HEK293 (cell line): ENCODE measurements at regions not wholly inside any gene's neighbourhood (a gene's known extent, or its start where the extent isn't known, plus 50 kb on each side); places are given as distances from the start of the nearest gene placed in this dataset.

ENCODE experiments used
- CTCF ChIA-PET: fragments of 350-600 bp; formaldehyde crosslinking; extraction: SDS; loops from one replicate; lab custom pipeline; 2021; ENCODE audit warnings: antibody characterized with exemption; lab: Yijun Ruan, JAX
- POLR2A ChIA-PET: fragments of 300-600 bp; formaldehyde crosslinking; extraction: SDS; loops from one replicate; lab custom pipeline; 2020; ENCODE audit warnings: antibody characterized with exemption, inconsistent platforms; lab: Yijun Ruan, JAX
- H3K27ac ChIP-seq: fragments of 200-500 bp; sonication (Bioruptor generic); 2 replicates; pipeline ENCODE4 v1.5.1; 2014; ENCODE audit warnings: low read depth, low read length, control low read depth, inconsistent platforms; ENCODE audit errors: extremely low read depth
- H3K36me3 ChIP-seq, 2 experiments: fragments of 200-500 bp in 1 of 2; sonication (Bioruptor generic) in 1 of 2; 1 replicate in 1 of 2; 2 replicates in 1 of 2; pipeline ENCODE4 v1.5.1; 2014 to 2017; ENCODE audit warnings: inconsistent platforms in 2 of 2, low read length in 2 of 2; ENCODE audit not compliant: control insufficient read depth in 2 of 2, insufficient read depth in 1 of 2
- H3K4me1 ChIP-seq: fragments of 200-500 bp; sonication (Bioruptor generic); 2 replicates; pipeline ENCODE4 v1.5.1; 2014; ENCODE audit warnings: mild to moderate bottlenecking, low read length, inconsistent platforms; ENCODE audit not compliant: control insufficient read depth, insufficient read depth
- H3K4me3 ChIP-seq: 2 replicates; pipeline ENCODE4 v1.5.1; 2011; ENCODE audit warnings: low read depth, mild to moderate bottlenecking, control low read depth, low read length, moderate library complexity
- H3K9me3 ChIP-seq: fragments of 200-500 bp; sonication (Bioruptor generic); 2 replicates; pipeline ENCODE4 v1.5.1; 2014; ENCODE audit warnings: low read depth, low read length, inconsistent platforms; ENCODE audit not compliant: control insufficient read depth, insufficient read depth
- ATF2 ChIP-seq: fragments of 450-650 bp; formaldehyde crosslinking; IDR thresholded peaks from 2 replicates; pipeline ENCODE4 v1.5.1; 2016; ENCODE audit warnings: missing biosample characterization, missing genetic modification characterization, low read depth
- GLIS1 ChIP-seq: fragments of 450-650 bp; formaldehyde crosslinking; IDR thresholded peaks from 2 replicates; pipeline ENCODE4 v1.5.1; 2016; ENCODE audit warnings: missing biosample characterization, missing genetic modification characterization
- HOXD13 ChIP-seq: sonication (generic); formaldehyde crosslinking; IDR thresholded peaks from 2 replicates; pipeline ENCODE4 v1.8.0; 2022; ENCODE audit warnings: missing genetic modification reagents, borderline replicate concordance
- KLF7 ChIP-seq: fragments of 450-650 bp; formaldehyde crosslinking; IDR thresholded peaks from 2 replicates; pipeline ENCODE4 v1.5.1; 2016; ENCODE audit warnings: missing biosample characterization, missing genetic modification characterization, borderline replicate concordance
- SETDB1 ChIP-seq: IDR thresholded peaks from one replicate; pipeline ENCODE4 v1.6.1; 2017; ENCODE audit warnings: mild to moderate bottlenecking, low read length, moderate library complexity, mixed read lengths; ENCODE audit not compliant: insufficient read length
- WT1 ChIP-seq: fragments of 450-650 bp; formaldehyde crosslinking; IDR thresholded peaks from 2 replicates; pipeline ENCODE4 v1.5.1; 2016; ENCODE audit warnings: missing biosample characterization, missing genetic modification characterization
- ZBTB26 ChIP-seq: fragments of 450-650 bp; formaldehyde crosslinking; optimal IDR thresholded peaks from 2 replicates; pipeline ENCODE3; 2016; ENCODE audit warnings: missing biosample characterization, mild to moderate bottlenecking, missing genetic modification characterization
- ZFHX2 ChIP-seq: fragments of 450-650 bp; formaldehyde crosslinking; conservative IDR thresholded peaks from 2 replicates; pipeline ENCODE4 v1.5.1; 2016; ENCODE audit warnings: missing biosample characterization, missing genetic modification characterization
- ZFP37 ChIP-seq: fragments of 450-650 bp; formaldehyde crosslinking; IDR thresholded peaks from 2 replicates; pipeline ENCODE4 v1.5.1; 2016; ENCODE audit warnings: missing biosample characterization, missing genetic modification characterization
- ZNF10 ChIP-seq: fragments of 450-650 bp; formaldehyde crosslinking; IDR thresholded peaks from 2 replicates; pipeline ENCODE4 v1.5.1; 2017; ENCODE audit warnings: missing biosample characterization, missing genetic modification characterization
- ZNF175 ChIP-seq: fragments of 450-650 bp; formaldehyde crosslinking; IDR thresholded peaks from 2 replicates; pipeline ENCODE4 v1.5.1; 2016; ENCODE audit warnings: missing biosample characterization, missing genetic modification characterization
- ZNF19 ChIP-seq: fragments of 450-650 bp; formaldehyde crosslinking; IDR thresholded peaks from 2 replicates; pipeline ENCODE4; 2016; ENCODE audit warnings: missing biosample characterization, missing genetic modification characterization, low read depth
- ZNF211 ChIP-seq: fragments of 450-650 bp; formaldehyde crosslinking; IDR thresholded peaks from 2 replicates; pipeline ENCODE4 v1.5.1; 2016; ENCODE audit warnings: low read depth, missing biosample characterization, missing genetic modification characterization
- ZNF223 ChIP-seq: fragments of 450-650 bp; formaldehyde crosslinking; IDR thresholded peaks from 2 replicates; pipeline ENCODE4 v1.5.1; 2016; ENCODE audit warnings: missing biosample characterization, missing genetic modification characterization
- ZNF280C ChIP-seq: fragments of 450-650 bp; formaldehyde crosslinking; IDR thresholded peaks from 2 replicates; pipeline ENCODE4 v1.5.1; 2016; ENCODE audit warnings: missing biosample characterization, missing genetic modification characterization
- ZNF341 ChIP-seq: fragments of 450-650 bp; formaldehyde crosslinking; IDR thresholded peaks from 2 replicates; pipeline ENCODE4; 2016; ENCODE audit warnings: low read depth, missing biosample characterization, missing genetic modification characterization
- ZNF416 ChIP-seq: fragments of 450-650 bp; formaldehyde crosslinking; IDR thresholded peaks from 2 replicates; pipeline ENCODE4 v1.5.1; 2016; ENCODE audit warnings: missing biosample characterization, missing genetic modification characterization
- ZNF433 ChIP-seq: fragments of 450-650 bp; formaldehyde crosslinking; IDR thresholded peaks from 2 replicates; pipeline ENCODE4 v1.5.1; 2016; ENCODE audit warnings: missing biosample characterization, missing genetic modification characterization, low read depth
- ZNF529 ChIP-seq: fragments of 450-650 bp; formaldehyde crosslinking; IDR thresholded peaks from 2 replicates; pipeline ENCODE4 v1.5.1; 2017; ENCODE audit warnings: missing genetic modification characterization, missing biosample characterization; ENCODE audit not compliant: insufficient replicate concordance
- ZNF596 ChIP-seq: fragments of 450-650 bp; IDR thresholded peaks from 2 replicates; pipeline ENCODE4 v1.5.0; 2018; ENCODE audit warnings: missing biosample characterization, mild to moderate bottlenecking, missing genetic modification characterization, moderate library complexity
- ZNF639 ChIP-seq: fragments of 450-650 bp; formaldehyde crosslinking; IDR thresholded peaks from 2 replicates; pipeline ENCODE4 v1.5.1; 2016; ENCODE audit warnings: missing biosample characterization, missing genetic modification characterization
- ZNF664 ChIP-seq: fragments of 450-650 bp; formaldehyde crosslinking; IDR thresholded peaks from 2 replicates; pipeline ENCODE4 v1.5.1; 2016; ENCODE audit warnings: missing biosample characterization, missing genetic modification characterization
- ZNF785 ChIP-seq: fragments of 450-650 bp; formaldehyde crosslinking; IDR thresholded peaks from 2 replicates; pipeline ENCODE4 v1.5.1; 2016; ENCODE audit warnings: missing biosample characterization, missing genetic modification characterization
- ZNF837 ChIP-seq: fragments of 450-650 bp; formaldehyde crosslinking; IDR thresholded peaks from 2 replicates; pipeline ENCODE4 v1.5.1; 2016; ENCODE audit warnings: missing biosample characterization, missing genetic modification characterization
- ZSCAN23 ChIP-seq: fragments of 450-650 bp; formaldehyde crosslinking; IDR thresholded peaks from 2 replicates; pipeline ENCODE4 v1.5.1; 2016; ENCODE audit warnings: missing biosample characterization, missing genetic modification characterization

- TF ChIP-seq ZNF529 (no peak), ZNF175 (tag by site-specific recombination) (no peak), ZNF19 (no peak), ZNF223 (tag by site-specific recombination) (no peak), ZNF639 (tag by site-specific recombination) (no peak)
These were observed 313.2 kb downstream of the CDH10 start (continued) for GRCh38 chr5:24331531-24331930.

- POLR2A ChIA-PET, result no interaction called here
- TF ChIP-seq ZNF664 (tag by site-specific recombination), result no peak
- no peak for TF ChIP-seq ZNF10
- no peak for TF ChIP-seq HOXD13 (CRISPR knock-in tag)
- no peak for TF ChIP-seq ZSCAN23 (tag by site-specific recombination)
- no peak for TF ChIP-seq ZNF837 (tag by site-specific recombination)
- no peak for TF ChIP-seq ZNF785 (tag by site-specific recombination)
- no peak for TF ChIP-seq ZNF433 (tag by site-specific recombination)
- no peak for TF ChIP-seq GLIS1 (tag by site-specific recombination)
- TF ChIP-seq WT1 (tag by site-specific recombination), result no peak
- no peak for TF ChIP-seq ZBTB26 (tag by site-specific recombination)
- TF ChIP-seq ZFHX2 (tag by site-specific recombination), result no peak
- no peak for TF ChIP-seq ATF2 (tag by site-specific recombination)
- no peak for TF ChIP-seq ZNF596
- TF ChIP-seq ZNF341 (tag by site-specific recombination), result no peak
- no peak for TF ChIP-seq ZNF416 (tag by site-specific recombination)
- TF ChIP-seq ZFP37 (tag by site-specific recombination), result no peak
- no peak for TF ChIP-seq ZNF211 (tag by site-specific recombination)
- TF ChIP-seq KLF7 (tag by site-specific recombination), result no peak
- no peak for TF ChIP-seq SETDB1
- no peak for TF ChIP-seq ZNF280C
- no peak overlapping the region for H3K4me3 ChIP-seq
- H3K27ac ChIP-seq, result no peak overlapping the region
- no peaks in the 10 kb centered on the region for H3K4me1 ChIP-seq
- CTCF ChIA-PET, result no interaction called here
- no peaks in the 10 kb centered on the region for H3K9me3 ChIP-seq
- no peaks in the 10 kb centered on the region for H3K36me3 ChIP-seq
These were observed 297.6 kb downstream of the CDH10 start for GRCh38 chr5:24347158-24347557.
